ENCODE measurements at regions not wholly inside any gene's neighbourhood (a gene's known extent, or its start where the extent isn't known, plus 50 kb on each side); places are given as distances from the start of the nearest gene placed in this dataset.

GRCh38 chr21:15124731-15125130, 59.9 kb upstream of the NRIP1 start:
- H3K4me3 ChIP-seq (ENCODE audit: low read depth in 2 of 2, low read length in 2 of 2) = no peak overlapping the region
- ChIA-PET CTCF (no interaction called here), POLR2A (no interaction called here)
- DNase-seq (ENCODE audit: low read depth, low spot score) (no peak), ATAC-seq (no peak)
- H3K9me3 ChIP-seq (ENCODE audit: control insufficient read depth, insufficient read depth, low read depth, low read length) = no peaks in the 10 kb centered on the region
- no peaks in the 10 kb centered on the region for H3K4me1 ChIP-seq (ENCODE audit: control insufficient read depth, insufficient read depth, low read length)
- intact Hi-C loops (cut with micrococcal nuclease; ENCODE audit: unreplicated experiment) = no loop called here
- H3K27ac ChIP-seq (ENCODE audit: low read length) = no peak overlapping the region
- in situ Hi-C loops (cut with HindIII; ENCODE audit: low pct_unique_long_range_greater_than_20kb, low sequenced_read_pairs) = no loop called here
- BruUV-seq (replicated peaks) = no TSS peak
- H3K36me3 ChIP-seq (ENCODE audit: control insufficient read depth, insufficient read depth, low read length) = no peaks in the 10 kb centered on the region; the same call in 1 of the 2 replicates
- TF ChIP-seq POLR2AphosphoS5 (IDR thresholded peaks at IDR 0.05; ENCODE audit: low read depth, low read length) (no peak), SIN3A (IDR thresholded peaks at IDR 0.05; ENCODE audit: borderline replicate concordance, insufficient read depth, low read depth, low read length) (no peak), TCF7L2 (IDR thresholded peaks at IDR 0.05; ENCODE audit: low read depth, low read length) (no peak)
- no peaks in the 10 kb centered on the region for H3K27me3 ChIP-seq (ENCODE audit: control insufficient read depth, insufficient read depth, low read length)

DNA sequence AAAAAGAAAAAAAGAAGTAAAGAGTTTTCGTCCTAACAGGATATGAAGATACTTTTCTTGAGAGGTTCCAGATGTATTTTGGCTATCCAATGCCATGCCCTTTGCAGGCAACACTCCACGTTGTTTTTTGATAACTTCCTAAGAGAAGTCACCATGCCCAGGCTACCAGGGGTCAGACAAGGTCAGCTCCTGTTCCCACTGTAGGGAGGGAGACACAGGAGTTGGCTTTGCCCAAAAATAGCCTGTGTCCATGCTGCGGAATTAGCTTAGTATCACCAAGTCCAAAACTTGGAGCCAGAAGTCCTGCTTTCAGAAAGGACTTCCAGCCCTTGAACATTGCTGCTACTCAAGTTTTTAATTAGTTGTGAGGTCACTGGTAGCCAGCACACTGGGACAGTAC, 62.1 kb upstream of the NRIP1 start:
- Histone ChIP-seq H3K27ac (ENCODE audit: low read length) (no peak overlapping the region), H3K4me3 (ENCODE audit: low read depth in 2 of 2, low read length in 2 of 2) (no peak overlapping the region), H3K36me3 (ENCODE audit: control insufficient read depth, insufficient read depth, low read length) (no peaks in the 10 kb centered on the region; the same call in 1 of the 2 replicates), H3K4me1 (ENCODE audit: control insufficient read depth, insufficient read depth, low read length) (no peaks in the 10 kb centered on the region), H3K27me3 (ENCODE audit: control insufficient read depth, insufficient read depth, low read length) (no peaks in the 10 kb centered on the region), H3K9me3 (ENCODE audit: control insufficient read depth, insufficient read depth, low read depth, low read length) (no peaks in the 10 kb centered on the region)
- CTCF ChIA-PET = no interaction called here
- in situ Hi-C loops (cut with HindIII; ENCODE audit: low pct_unique_long_range_greater_than_20kb, low sequenced_read_pairs) = no loop called here
- intact Hi-C loops (cut with micrococcal nuclease; ENCODE audit: unreplicated experiment) = no loop called here
- BruUV-seq (replicated peaks) = no TSS peak
- no peak for ATAC-seq
- POLR2A ChIA-PET = no interaction called here
- TF ChIP-seq, protein P1, sequence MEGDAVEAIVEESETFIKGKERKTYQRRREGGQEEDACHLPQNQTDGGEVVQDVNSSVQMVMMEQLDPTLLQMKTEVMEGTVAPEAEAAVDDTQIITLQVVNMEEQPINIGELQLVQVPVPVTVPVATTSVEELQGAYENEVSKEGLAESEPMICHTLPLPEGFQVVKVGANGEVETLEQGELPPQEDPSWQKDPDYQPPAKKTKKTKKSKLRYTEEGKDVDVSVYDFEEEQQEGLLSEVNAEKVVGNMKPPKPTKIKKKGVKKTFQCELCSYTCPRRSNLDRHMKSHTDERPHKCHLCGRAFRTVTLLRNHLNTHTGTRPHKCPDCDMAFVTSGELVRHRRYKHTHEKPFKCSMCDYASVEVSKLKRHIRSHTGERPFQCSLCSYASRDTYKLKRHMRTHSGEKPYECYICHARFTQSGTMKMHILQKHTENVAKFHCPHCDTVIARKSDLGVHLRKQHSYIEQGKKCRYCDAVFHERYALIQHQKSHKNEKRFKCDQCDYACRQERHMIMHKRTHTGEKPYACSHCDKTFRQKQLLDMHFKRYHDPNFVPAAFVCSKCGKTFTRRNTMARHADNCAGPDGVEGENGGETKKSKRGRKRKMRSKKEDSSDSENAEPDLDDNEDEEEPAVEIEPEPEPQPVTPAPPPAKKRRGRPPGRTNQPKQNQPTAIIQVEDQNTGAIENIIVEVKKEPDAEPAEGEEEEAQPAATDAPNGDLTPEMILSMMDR (IDR thresholded peaks at IDR 0.05) = no peak
- no peak for TF ChIP-seq SIN3A (IDR thresholded peaks at IDR 0.05; ENCODE audit: borderline replicate concordance, insufficient read depth, low read depth, low read length)
- TF ChIP-seq REST (IDR thresholded peaks at IDR 0.05; ENCODE audit: insufficient read depth in 1 of 2, low read depth in 2 of 2, low read length in 1 of 2) = no peak
- TF ChIP-seq POLR2AphosphoS5 (IDR thresholded peaks at IDR 0.05; ENCODE audit: low read depth, low read length) = no peak
- TF ChIP-seq TCF7L2 (IDR thresholded peaks at IDR 0.05; ENCODE audit: low read depth, low read length) = no peak
- no peak for DNase-seq (ENCODE audit: low read depth, low spot score)

GRCh38 chr21:15127437-15127836, 62.6 kb upstream of the NRIP1 start:
- Histone ChIP-seq H3K36me3 (ENCODE audit: control insufficient read depth, insufficient read depth, low read length) (no peaks in the 10 kb centered on the region; the same call in 1 of the 2 replicates), H3K27me3 (ENCODE audit: control insufficient read depth, insufficient read depth, low read length) (no peaks in the 10 kb centered on the region), H3K27ac (ENCODE audit: low read length) (no peak overlapping the region), H3K4me3 (ENCODE audit: low read depth in 2 of 2, low read length in 2 of 2) (no peak overlapping the region), H3K9me3 (ENCODE audit: control insufficient read depth, insufficient read depth, low read depth, low read length) (no peaks in the 10 kb centered on the region), H3K4me1 (ENCODE audit: control insufficient read depth, insufficient read depth, low read length) (no peaks in the 10 kb centered on the region)
- BruUV-seq (replicated peaks) = no TSS peak
- intact Hi-C loops (cut with micrococcal nuclease; ENCODE audit: unreplicated experiment) = no loop called here
- POLR2A ChIA-PET = no interaction called here
- CTCF ChIA-PET = no interaction called here
- in situ Hi-C loops (cut with HindIII; ENCODE audit: low pct_unique_long_range_greater_than_20kb, low sequenced_read_pairs) = no loop called here
- ATAC-seq = no peak
- DNase-seq (ENCODE audit: low read depth, low spot score) = no peak
- TF ChIP-seq REST (IDR thresholded peaks at IDR 0.05; ENCODE audit: insufficient read depth in 1 of 2, low read depth in 2 of 2, low read length in 1 of 2) (no peak), TCF7L2 (IDR thresholded peaks at IDR 0.05; ENCODE audit: low read depth, low read length) (no peak), SIN3A (IDR thresholded peaks at IDR 0.05; ENCODE audit: borderline replicate concordance, insufficient read depth, low read depth, low read length) (no peak), POLR2AphosphoS5 (IDR thresholded peaks at IDR 0.05; ENCODE audit: low read depth, low read length) (no peak)
- TF ChIP-seq, protein P1 (IDR thresholded peaks at IDR 0.05) = no peak

Data from Panc1 (cell line).